Trophoblast cell (in vitro differentiated cells and primary cell): ENCODE measurements at regions not wholly inside any gene's neighbourhood (a gene's known extent, or its start where the extent isn't known, plus 50 kb on each side); places are given as distances from the start of the nearest gene placed in this dataset.

Experiments used
- DNase-seq, 2 donors: peaks; one replicate each; pipeline ENCODE4 v3.0.0-alpha.2; 2016
- H2AFZ ChIP-seq: 2 replicates; pipeline ENCODE4 v1.6.1; 2013; ENCODE audit warnings: low read length, moderate library complexity, mild to moderate bottlenecking; ENCODE audit not compliant: insufficient read depth, poor library complexity
- H2AK5ac ChIP-seq: 2 replicates; pipeline ENCODE4 v1.6.1; 2013; ENCODE audit warnings: mild to moderate bottlenecking, low read length
- H2BK120ac ChIP-seq: 2 replicates; pipeline ENCODE4 v1.6.1; 2013; ENCODE audit warnings: low read length, mild to moderate bottlenecking, moderate library complexity; ENCODE audit not compliant: insufficient read depth, poor library complexity
- H2BK12ac ChIP-seq: 2 replicates; pipeline ENCODE4 v1.6.1; 2013; ENCODE audit warnings: mild to moderate bottlenecking, low read length, moderate library complexity
- H2BK5ac ChIP-seq: 2 replicates; pipeline ENCODE4 v1.6.1; 2013; ENCODE audit warnings: low read length, low read depth, moderate library complexity, mild to moderate bottlenecking; ENCODE audit not compliant: poor library complexity
- H3K14ac ChIP-seq: 2 replicates; pipeline ENCODE4 v1.6.1; 2013; ENCODE audit warnings: mild to moderate bottlenecking, low read length
- H3K18ac ChIP-seq: 2 replicates; pipeline ENCODE4 v1.6.1; 2013; ENCODE audit warnings: mild to moderate bottlenecking, low read length
- H3K23ac ChIP-seq: 2 replicates; pipeline ENCODE4 v1.6.1; 2013; ENCODE audit warnings: low read length
- H3K27ac ChIP-seq: 2 replicates; pipeline ENCODE4 v1.5.1; 2013; ENCODE audit warnings: low read depth, mild to moderate bottlenecking, inconsistent platforms, low read length, moderate library complexity
- H3K27me3 ChIP-seq: 2 replicates; pipeline ENCODE4 v1.6.1; 2013; ENCODE audit warnings: inconsistent platforms, mild to moderate bottlenecking, low read length, moderate library complexity; ENCODE audit not compliant: insufficient read depth
- H3K36me3 ChIP-seq, 2 experiments: 1 replicate in 1 of 2; 2 replicates in 1 of 2; pipeline ENCODE4 v1.6.1; 2013; ENCODE audit warnings: low read length in 2 of 2, mild to moderate bottlenecking in 2 of 2, moderate library complexity in 1 of 2; ENCODE audit not compliant: insufficient read depth in 2 of 2, control insufficient read depth in 1 of 2
- H3K4ac ChIP-seq: 2 replicates; pipeline ENCODE4 v1.6.1; 2013; ENCODE audit warnings: low read depth, mild to moderate bottlenecking, low read length, moderate library complexity
- H3K4me1 ChIP-seq, 2 experiments: 1 replicate in 1 of 2; 2 replicates in 1 of 2; pipeline ENCODE4 v1.6.1; 2013; ENCODE audit warnings: low read length in 2 of 2, mild to moderate bottlenecking in 2 of 2, moderate library complexity in 1 of 2; ENCODE audit not compliant: insufficient read depth in 2 of 2, control insufficient read depth in 1 of 2
- H3K4me2 ChIP-seq: 2 replicates; pipeline ENCODE4 v1.6.1; 2013; ENCODE audit warnings: inconsistent platforms, mild to moderate bottlenecking, low read length, moderate library complexity
- H3K4me3 ChIP-seq: 2 replicates; pipeline ENCODE4 v1.5.1; 2013; ENCODE audit warnings: mild to moderate bottlenecking, low read depth, low read length, inconsistent platforms
- H3K79me1 ChIP-seq: one replicate; pipeline ENCODE4 v1.6.1; 2013; ENCODE audit warnings: low read length
- H3K79me2 ChIP-seq: 2 replicates; pipeline ENCODE4 v1.6.1; 2013; ENCODE audit warnings: low read length, mild to moderate bottlenecking; ENCODE audit not compliant: control insufficient read depth, insufficient read depth, poor library complexity
- H3K9ac ChIP-seq: 2 replicates; pipeline ENCODE4 v1.6.1; 2013; ENCODE audit warnings: mild to moderate bottlenecking, low read length
- H3K9me3 ChIP-seq: 2 replicates; pipeline ENCODE4 v1.6.1; 2013; ENCODE audit warnings: low read depth, mild to moderate bottlenecking, control low read depth, inconsistent platforms, low read length; ENCODE audit not compliant: insufficient read depth
- H4K12ac ChIP-seq: 2 replicates; pipeline ENCODE4 v1.6.1; 2013; ENCODE audit warnings: low read depth, mild to moderate bottlenecking, low read length, moderate library complexity
- H4K8ac ChIP-seq: 2 replicates; pipeline ENCODE4 v1.6.1; 2013; ENCODE audit warnings: low read depth, mild to moderate bottlenecking, low read length, moderate library complexity
- H4K91ac ChIP-seq: one replicate; pipeline ENCODE4 v1.6.1; 2013; ENCODE audit warnings: low read depth, mild to moderate bottlenecking, low read length, moderate library complexity
- WGBS: extraction: QIAGEN DNeasy Blood & Tissue Kit; methylation state at CpG from one replicate; pipeline ENCODE4 v1.1.7; 2013; ENCODE audit warnings: missing lambda C conversion rate; ENCODE audit not compliant: insufficient read length, insufficient coverage; ENCODE audit errors: extremely low coverage; 5-methylcytosine and 5-hydroxymethylcytosine counted together

GRCh38 chr20:40186826-40187225, 502.2 kb downstream of the MAFB start:
- Histone ChIP-seq H2AK5ac (no peak overlapping the region), H4K91ac (no peak overlapping the region), H3K9me3 (no peaks in the 10 kb centered on the region), H3K23ac (no peak overlapping the region), H3K27ac (no peak overlapping the region), H3K4me3 (no peak overlapping the region), H3K4me2 (no peak overlapping the region), H3K9ac (no peak overlapping the region), H2BK120ac (no peak overlapping the region), H3K4me1 (no peaks in the 10 kb centered on the region), H4K12ac (no peak overlapping the region), H3K27me3 (no peaks in the 10 kb centered on the region), H3K79me1 (no peaks in the 10 kb centered on the region), H4K8ac (no peak overlapping the region), H3K14ac (no peak overlapping the region), H3K18ac (no peak overlapping the region), H2BK5ac (no peak overlapping the region), H3K4ac (no peak overlapping the region), H2BK12ac (no peak overlapping the region), H2AFZ (no peak overlapping the region), H3K36me3 (no peaks in the 10 kb centered on the region), H3K79me2 (no peaks in the 10 kb centered on the region)
- no CpG with 5 or more reads among the region's 2 CpGs for WGBS
- no peak for DNase-seq

- Histone ChIP-seq H4K8ac (no peak overlapping the region), H2AFZ (no peak overlapping the region), H3K23ac (no peak overlapping the region), H3K9me3 (no peaks in the 10 kb centered on the region), H2AK5ac (no peak overlapping the region), H4K12ac (no peak overlapping the region), H2BK120ac (no peak overlapping the region), H3K4ac (no peak overlapping the region), H3K27ac (no peak overlapping the region), H3K4me1 (no peaks in the 10 kb centered on the region), H3K79me1 (no peaks in the 10 kb centered on the region), H3K4me2 (no peak overlapping the region), H3K4me3 (no peak overlapping the region), H3K36me3 (no peaks in the 10 kb centered on the region), H4K91ac (no peak overlapping the region), H3K14ac (no peak overlapping the region), H3K27me3 (no peaks in the 10 kb centered on the region), H2BK12ac (no peak overlapping the region), H2BK5ac (no peak overlapping the region), H3K79me2 (no peaks in the 10 kb centered on the region), H3K18ac (no peak overlapping the region), H3K9ac (no peak overlapping the region)
- no CpG with 5 or more reads among the region's 3 CpGs for WGBS
- DNase-seq = no peak
Measured at GRCh38 chr20:40181676-40182075, 507.4 kb downstream of the MAFB start.

GRCh38 chr20:40176098-40176841, 512.8 kb downstream of the MAFB start:
- Histone ChIP-seq H4K91ac (no peak overlapping the region), H3K4ac (no peak overlapping the region), H3K14ac (no peak overlapping the region), H3K79me2 (no peaks in the 10 kb centered on the region), H3K4me2 (no peak overlapping the region), H2AFZ (no peak overlapping the region), H3K4me3 (no peak overlapping the region), H2BK12ac (no peak overlapping the region), H2BK5ac (no peak overlapping the region), H3K4me1 (no peaks in the 10 kb centered on the region), H2AK5ac (no peak overlapping the region), H3K9ac (no peak overlapping the region), H3K79me1 (no peaks in the 10 kb centered on the region), H2BK120ac (no peak overlapping the region), H3K27ac (no peak overlapping the region), H3K9me3 (no peaks in the 10 kb centered on the region), H3K23ac (no peak overlapping the region), H3K27me3 (no peaks in the 10 kb centered on the region), H3K36me3 (no peaks in the 10 kb centered on the region), H4K8ac (no peak overlapping the region), H4K12ac (no peak overlapping the region), H3K18ac (no peak overlapping the region)
- DNase-seq = no peak
- no CpG with 5 or more reads among the region's 4 CpGs for WGBS

DNA sequence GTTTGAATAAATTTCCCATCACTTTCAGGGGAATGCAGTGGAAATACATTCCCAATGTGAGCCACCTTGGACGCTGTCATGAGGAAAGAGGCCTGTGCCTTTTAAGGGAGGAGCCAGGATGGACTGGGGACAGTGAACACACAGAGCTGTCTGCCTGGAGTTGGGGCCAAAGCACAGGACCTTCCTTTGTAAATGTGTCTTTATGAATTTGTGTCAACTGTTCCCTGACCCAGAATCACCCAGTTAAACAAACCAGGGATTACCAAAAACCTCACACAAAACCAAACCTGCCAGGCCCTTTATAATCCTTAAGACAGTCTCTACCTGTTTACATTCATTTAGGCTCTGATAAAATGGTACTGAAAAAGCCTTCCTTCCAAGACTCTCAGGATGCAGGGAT, 513.7 kb downstream of the MAFB start:
- no peak for DNase-seq
- Histone ChIP-seq H3K14ac (no peak overlapping the region), H3K4ac (no peak overlapping the region), H3K4me2 (no peak overlapping the region), H2AK5ac (no peak overlapping the region), H4K8ac (no peak overlapping the region), H2BK120ac (no peak overlapping the region), H3K27ac (no peak overlapping the region), H4K12ac (no peak overlapping the region), H2AFZ (no peak overlapping the region), H3K4me3 (no peak overlapping the region), H2BK12ac (no peak overlapping the region), H3K23ac (no peak overlapping the region), H3K18ac (no peak overlapping the region), H3K79me2 (no peaks in the 10 kb centered on the region), H3K4me1 (no peaks in the 10 kb centered on the region), H3K79me1 (no peaks in the 10 kb centered on the region), H4K91ac (no peak overlapping the region), H3K9ac (no peak overlapping the region), H3K9me3 (no peaks in the 10 kb centered on the region), H3K36me3 (no peaks in the 10 kb centered on the region), H2BK5ac (no peak overlapping the region), H3K27me3 (no peaks in the 10 kb centered on the region)
- WGBS = no CpG with 5 or more reads among the region's 1 CpG
